NCI-H345 treated with DMSO at 0.1 percent for 48 hours (cell line): ENCODE measurements at regions not wholly inside any gene's neighbourhood (a gene's known extent, or its start where the extent isn't known, plus 50 kb on each side); places are given as distances from the start of the nearest gene placed in this dataset.

Experiments used
- DNase-seq: peaks from one replicate; lab custom pipeline; 2025; ENCODE audit not compliant: unreplicated experiment; lab: John Stamatoyannopoulos, UW

DNA sequence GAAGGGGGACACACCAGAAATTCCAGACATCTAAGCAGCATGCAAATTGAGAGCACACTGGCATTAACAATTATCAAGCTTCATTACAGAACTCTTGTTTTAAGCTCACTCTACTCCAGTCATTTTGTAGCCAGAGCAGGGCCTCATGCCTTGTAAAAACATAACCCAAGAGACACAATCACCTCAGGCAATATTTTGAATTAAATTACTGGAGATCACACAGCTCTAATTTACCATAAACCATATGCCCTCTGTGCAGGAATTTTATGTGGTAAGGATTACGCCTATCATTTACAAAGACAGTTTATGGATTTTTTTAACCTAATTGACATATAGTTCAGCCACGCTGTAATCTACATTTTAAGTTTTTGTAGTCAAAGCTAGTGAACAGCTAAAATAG lies 414.1 kb upstream of the DDI1 start:
- no peak for DNase-seq

DNA sequence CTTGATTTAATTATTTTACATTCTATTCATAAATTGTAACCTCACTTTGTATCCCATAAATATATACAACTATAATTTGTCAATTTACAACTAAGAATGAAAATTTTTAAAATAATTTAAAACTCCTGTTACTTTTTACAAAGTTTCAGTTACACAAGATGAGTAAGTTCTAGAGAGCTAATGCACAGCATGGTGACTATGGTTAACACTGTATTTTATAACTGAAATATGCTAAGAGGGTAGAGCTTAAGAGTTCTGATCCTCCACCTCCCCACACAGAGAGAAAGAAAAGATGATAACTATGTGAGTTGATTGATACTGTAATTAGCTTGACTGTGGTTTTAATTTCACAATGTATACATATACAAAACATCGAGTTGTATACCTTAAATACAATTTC lies 412.5 kb upstream of the DDI1 start:
- DNase-seq, result no peak

DNA sequence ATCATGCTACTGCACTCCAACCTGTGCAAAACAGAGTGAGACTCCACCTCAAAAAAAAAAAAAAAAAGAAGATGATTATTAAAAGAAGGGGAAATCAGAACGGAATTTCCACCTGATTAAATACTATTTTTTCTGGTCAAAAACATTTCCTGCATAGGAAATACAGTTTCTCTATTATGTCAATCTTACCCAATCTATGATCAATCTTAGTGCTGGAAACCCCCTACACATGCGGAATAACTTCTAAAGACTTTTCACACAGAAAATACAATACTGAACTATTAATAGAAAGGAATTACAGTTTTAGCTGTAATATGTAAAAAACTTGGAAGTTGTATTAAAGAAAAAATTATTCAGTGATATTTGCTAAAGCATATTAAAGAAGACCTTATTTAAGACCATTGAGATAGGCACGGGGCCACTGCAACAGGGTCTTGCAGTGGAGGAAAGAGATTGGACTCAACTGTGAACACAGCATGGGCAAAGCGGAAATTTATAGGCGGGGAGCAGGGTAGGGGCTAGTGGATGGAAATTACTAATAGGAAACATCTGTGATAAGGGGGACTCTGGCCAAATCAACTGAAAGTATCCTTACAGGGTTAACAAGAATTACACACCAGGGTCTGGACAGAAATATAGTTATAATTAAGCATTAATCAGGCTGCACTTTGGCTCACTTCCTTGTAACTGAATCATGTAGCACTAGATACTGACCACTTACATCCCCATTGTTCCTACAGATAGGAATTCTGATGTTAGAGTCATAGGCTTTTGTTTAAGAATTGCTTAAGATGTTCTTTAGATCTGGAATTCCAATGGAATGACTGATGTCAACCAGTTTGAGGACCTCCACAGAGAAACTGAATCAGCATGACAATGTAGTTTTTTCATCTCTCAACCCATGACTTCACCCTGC lies 411.5 kb upstream of the DDI1 start:
- no peak for DNase-seq

GRCh38 chr11:103625624-103625965 lies 410.8 kb upstream of the DDI1 start:
- no peak for DNase-seq

- DNase-seq, result no peak
Observed at GRCh38 chr11:103628121-103628520, 408.3 kb upstream of the DDI1 start.

DNA sequence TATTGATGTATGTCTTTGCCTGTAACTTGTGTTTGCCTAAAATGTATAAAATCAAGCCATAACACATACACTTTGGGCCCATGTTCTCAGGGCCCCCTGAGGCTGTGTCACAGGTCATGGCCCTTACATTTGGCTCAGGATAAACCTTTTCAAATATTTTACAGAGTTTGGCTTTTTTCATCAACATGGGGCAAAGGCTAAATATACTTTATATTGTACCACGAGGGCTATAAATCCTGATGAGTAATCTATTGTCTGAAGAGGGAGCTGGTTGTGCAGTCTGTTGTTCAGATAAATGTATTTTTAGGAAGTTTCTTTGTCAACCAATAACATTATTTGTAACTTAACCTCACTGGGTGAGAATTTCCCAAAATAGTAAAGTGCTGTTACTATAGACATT lies 404.6 kb upstream of the DDI1 start:
- DNase-seq, result no peak

DNA sequence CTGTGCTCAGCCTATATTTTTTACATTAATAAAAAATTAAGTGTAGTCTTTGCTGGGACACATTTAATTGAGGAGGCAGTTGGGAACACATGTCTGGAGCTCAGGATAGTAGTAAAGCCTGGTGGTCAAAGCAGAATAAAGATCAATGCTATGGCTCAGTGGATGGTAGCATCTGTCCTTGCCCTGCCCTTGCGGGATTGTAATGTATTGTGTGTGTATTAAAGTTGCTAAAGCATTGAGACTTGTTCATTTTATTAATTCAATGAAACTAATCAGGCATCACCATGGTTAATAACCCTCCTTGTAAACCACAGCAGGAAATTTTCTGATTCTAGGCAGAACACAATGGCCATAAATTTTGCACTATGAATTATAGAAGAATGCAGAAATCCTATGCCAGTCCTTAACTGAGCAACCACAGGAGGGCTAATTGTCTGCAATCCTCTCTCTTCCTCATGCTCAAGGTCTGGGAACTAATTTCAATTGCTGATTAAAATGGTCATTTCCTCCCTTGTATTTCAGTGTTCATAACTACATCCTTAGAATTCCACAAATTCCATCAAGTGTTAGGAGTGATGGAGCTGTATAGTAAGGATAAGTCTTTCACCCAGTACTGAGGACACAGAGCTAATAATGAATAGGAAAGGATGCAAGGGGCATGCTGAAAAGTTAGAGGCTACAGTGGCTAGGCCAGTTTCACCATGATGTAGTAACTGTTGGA lies 403.2 kb upstream of the DDI1 start:
- no peak for DNase-seq

GRCh38 chr11:103633819-103634590 lies 402.4 kb upstream of the DDI1 start:
- DNase-seq, result no peak

DNA sequence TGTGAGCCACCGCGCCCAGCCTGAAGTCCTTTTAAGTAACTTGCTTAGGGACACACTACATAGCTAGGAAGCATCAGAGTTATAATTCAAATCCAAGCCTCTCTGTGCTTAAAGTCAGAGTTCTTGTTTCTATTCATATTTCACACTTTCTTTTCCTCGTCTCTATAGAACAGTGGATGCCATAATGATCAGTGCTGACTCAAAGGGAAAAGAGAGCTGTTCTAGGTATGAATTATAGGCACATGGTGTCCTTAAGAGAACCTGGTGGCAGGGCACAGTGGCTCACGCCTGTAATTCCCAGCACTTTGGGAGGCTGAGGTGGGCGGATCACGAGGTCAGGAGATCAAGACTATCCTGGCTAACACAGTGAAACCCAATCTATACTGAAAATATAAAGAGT lies 400.2 kb upstream of the DDI1 start:
- DNase-seq, result no peak

- DNase-seq, result no peak
Observed at GRCh38 chr11:103637295-103637694, 399.1 kb upstream of the DDI1 start.

DNA sequence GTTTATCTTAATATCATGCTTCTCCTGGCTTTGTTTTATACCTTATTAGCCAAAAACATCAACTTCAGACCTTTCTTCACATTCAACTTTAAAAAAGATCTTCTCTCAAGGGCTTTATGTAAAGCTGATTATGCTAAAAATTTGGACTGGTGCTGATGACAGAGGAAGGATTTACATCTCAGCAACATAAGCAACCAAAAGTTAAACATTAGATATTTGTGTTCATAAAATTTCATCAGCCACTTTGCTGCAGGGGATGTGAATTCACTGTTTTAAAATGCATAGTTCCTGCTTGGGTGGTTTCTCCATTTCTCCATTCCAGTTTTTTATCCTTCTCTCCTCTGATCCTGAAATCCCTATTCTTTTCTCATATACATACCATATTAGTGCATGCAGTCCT lies 398.6 kb upstream of the DDI1 start:
- no peak for DNase-seq

- no peak for DNase-seq
Observed at GRCh38 chr11:103644676-103645075, 391.8 kb upstream of the DDI1 start.

DNA sequence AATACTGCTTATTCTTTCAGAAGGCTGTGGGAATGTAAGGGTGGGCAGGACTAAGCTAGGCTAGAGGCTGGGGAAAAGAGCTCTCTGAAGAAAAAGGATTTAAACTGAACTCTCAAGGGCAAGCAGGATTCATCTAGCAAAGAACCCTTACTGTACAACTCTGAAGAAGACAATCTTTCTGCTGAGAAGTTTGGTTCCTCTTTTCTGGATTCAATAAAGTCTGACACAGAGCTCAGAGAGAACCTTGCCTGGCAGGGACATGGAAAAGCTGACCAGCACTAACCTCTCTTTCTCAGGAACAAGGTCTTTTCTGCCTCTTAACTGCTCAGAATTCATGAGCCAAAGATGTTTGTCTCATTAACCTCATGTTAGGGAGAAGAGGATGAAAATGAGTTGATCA lies 388.4 kb upstream of the DDI1 start:
- DNase-seq, result no peak

- DNase-seq, result no peak
Observed at GRCh38 chr11:103648670-103649400, 387.6 kb upstream of the DDI1 start.

GRCh38 chr11:103649401-103649895 lies 387.0 kb upstream of the DDI1 start:
- DNase-seq, result no peak

- no peak for DNase-seq
Observed at GRCh38 chr11:103650330-103650729, 386.1 kb upstream of the DDI1 start.

DNA sequence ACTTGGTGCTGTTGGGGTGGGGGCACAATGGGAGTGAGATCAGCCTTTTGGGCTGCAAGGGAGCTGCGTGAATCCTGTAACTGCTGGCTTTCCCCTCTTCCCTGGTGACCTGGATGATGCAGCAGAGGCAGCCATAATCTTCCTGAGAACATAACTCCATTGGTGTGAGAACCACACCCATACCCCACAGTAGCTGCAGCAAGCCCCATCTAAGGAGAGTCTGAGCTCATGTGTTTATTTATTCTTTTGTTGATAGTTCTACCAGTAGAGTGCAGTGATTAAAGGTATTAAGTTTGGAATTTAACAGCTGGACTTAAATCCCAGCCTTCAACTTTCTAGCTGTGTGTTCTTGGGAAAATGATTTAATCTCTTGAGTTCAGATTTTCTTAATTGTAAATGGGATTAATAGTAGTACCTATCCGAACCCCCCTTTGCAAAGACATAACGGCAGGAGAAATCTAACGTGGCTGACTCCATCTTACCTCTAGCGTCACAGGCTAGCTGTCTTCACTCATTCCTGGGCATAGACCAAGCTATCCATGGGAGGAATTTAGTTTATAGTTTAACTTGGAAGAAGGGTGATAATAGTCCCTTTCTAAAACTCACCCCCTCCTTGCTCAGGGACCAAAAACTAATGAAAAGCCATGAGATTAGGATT lies 385.0 kb upstream of the DDI1 start:
- DNase-seq, result no peak

GRCh38 chr11:103652013-103652412 lies 384.4 kb upstream of the DDI1 start:
- no peak for DNase-seq

DNA sequence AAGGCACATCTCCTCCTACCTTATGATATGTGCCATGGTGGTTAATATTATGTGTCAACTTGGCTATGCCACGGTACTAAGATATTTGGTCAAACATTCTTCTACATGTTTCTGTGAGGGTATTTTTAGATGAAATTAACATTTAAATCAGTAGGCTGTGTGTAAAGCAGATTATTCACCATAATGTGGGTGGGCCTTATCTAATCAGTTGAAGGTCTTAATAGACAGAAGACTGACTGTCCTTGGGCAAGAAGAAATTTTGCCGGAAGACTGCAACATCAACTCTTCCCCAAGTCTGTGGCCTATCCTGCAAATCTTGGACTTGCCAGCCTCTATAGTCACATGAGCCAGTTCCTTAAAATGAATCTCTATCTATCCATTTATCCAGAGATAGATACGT lies 380.1 kb upstream of the DDI1 start:
- DNase-seq, result no peak

DNA sequence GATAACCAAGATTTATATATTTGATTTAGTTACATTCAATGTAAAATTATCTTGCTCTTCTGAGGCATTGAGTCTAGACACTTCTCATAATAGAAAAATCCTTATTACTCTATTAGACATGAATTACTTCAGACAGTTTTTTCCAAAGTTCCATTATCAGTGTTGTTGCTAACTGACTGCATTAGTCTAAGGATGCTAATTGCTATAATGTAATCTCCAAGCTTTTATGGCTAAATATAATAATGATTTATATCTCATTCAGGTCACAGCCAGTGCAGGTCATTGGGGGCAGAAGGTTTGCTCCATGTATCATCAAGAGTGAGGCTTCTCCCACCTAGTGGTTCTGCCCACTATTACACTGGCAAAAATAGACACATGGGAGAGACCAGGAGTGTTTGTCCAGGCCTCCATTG lies 377.2 kb upstream of the DDI1 start:
- DNase-seq, result no peak
